GM19240 (cell line): ENCODE measurements at regions not wholly inside any gene's neighbourhood (a gene's known extent, or its start where the extent isn't known, plus 50 kb on each side); places are given as distances from the start of the nearest gene placed in this dataset.
A peak's percentile ranks its signal among the peaks of the same experiment; 100 is the strongest.

Experiments
- DNase-seq: peaks from one replicate; pipeline ENCODE4 v3.0.0; 2011; ENCODE audit warnings: low spot score; ENCODE audit not compliant: insufficient read length

DNA sequence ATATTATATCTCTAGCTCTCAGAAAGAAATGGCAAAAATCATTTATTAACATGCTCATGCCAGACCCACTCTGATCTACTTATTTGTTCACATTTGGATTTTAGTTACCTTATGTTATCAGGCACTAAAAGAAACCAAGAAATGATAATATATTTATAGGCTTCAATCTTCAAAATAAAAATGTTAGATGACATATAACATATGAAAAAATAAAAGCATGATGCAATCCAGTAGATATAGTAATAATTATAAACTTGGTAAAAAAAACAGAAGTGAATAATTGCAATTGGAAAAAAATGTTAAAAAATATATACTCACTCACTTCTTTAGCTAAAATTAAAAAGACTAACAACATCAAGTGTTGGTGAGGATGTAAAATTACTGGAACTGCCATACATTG is 248.3 kb upstream of the VRK2 start:
- DNase-seq, result no peak

DNA sequence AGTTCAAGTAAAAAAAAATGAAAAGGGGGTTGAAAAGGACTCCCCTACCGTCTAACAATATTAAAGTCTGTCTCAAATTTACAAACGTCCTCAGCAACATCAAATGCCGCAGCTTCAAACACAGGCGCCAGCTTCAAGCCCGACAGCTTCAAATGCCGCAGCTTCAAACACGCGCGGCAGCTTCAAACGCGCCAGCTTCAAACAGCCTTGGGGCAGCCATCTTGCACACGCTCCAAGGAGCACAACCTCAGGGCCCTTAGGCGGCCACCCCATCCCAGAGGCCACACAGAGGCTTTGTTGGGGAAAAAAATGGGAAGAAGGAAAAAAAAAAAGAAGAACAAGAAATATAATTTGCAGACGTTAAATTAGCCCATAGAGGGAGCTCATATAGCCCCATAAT is 244.4 kb upstream of the VRK2 start:
- no peak for DNase-seq

DNA sequence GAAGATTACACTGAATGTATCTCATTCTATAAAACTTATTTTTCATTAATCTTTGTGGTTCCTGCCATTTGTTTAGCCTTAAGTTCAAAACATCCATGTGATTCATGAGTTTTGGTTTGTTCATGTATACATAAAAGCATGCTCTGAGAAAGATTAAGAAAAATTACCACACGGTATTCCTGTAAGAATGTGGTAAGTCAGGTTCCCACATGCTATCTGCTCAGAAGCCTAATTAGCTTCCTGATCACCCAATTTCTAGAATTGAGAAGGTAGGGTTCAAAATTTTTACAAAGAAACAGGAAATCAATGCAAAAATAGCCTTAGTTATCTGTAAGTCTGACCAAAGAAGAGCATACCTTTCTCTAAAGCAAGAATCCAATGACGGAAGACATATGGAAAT is 241.6 kb upstream of the VRK2 start:
- no peak for DNase-seq

DNA sequence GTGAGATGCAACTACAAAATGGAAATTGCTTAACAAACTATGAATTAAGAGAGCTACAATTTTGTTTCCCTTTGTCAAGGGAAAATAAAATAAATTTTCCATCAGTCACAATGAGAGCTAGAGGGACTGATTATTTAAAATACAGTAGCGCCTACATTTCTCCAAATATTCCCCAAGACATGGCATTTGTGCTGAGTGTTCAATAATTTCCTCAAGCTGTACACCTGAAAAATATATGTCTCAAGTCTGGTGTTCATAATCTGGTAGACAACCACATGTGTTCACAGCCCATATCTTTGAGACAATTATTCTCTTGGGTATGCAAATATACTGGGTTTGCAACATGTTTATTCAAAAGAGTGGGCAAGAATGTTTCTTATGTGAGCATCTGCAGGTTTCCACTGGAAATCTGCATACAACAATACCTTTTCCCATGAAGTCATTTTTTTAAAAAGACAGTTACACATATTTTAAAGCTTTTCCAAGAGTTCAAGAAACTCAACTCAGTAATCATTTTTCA is 240.1 kb upstream of the VRK2 start:
- DNase-seq, result no peak

DNA sequence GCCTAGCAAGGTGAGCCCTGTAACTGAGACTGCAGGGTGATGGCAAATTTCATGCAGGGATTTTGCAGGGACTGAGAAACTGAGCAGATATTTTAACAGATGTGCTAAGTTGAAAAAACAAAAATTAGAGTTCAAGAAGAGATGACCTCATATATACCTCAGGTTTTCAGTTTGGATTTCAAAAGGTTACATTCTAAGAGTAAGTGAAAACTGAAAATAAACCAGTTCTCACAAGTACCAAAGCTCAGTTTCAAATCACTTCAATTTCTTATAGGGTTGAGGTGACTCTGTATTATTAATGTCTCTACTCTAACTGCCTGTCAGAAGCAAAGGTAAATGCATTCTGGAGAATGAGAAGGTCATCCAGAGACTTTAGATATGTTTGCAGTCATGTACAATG is 237.4 kb upstream of the VRK2 start:
- peak; percentile 0 for DNase-seq

DNA sequence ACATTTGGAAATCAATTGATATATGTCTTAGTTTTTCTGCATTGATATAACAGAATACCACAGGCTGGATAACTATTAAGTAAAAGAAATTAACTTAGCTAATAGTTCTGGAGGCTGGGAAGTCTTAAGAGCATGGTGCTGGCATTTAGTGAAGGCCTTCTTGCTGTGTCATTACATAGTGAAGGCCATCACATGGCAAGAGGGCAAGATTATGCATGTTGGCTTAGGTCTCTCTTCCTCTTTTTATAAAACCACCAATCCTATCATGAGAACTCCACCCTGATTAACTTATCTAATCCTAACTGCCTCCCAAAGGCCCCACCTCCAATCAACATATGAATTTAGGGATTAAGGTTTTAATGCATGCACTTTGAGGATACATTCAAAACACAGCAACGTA is 225.5 kb upstream of the VRK2 start:
- DNase-seq, result no peak

DNA sequence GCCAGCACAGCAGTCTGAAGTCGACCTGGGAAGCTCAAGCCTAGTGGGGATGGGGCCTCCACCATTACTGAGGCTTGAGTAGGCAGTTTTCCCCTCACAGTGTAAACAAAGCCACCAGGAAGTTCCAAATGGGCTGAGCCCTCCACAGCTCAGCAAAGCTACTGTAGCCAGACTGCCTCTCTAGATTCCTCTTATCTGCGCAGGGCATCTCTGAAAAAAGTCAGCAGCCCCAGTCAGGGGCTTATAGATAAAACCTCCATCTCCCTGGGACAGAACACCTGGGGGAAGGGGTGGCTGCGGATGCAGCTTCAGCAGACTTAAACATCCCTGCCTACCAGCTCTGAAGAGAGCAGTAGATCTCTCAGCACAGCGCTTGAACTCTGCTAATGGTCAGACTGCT is 218.4 kb upstream of the VRK2 start:
- DNase-seq, result no peak

DNA sequence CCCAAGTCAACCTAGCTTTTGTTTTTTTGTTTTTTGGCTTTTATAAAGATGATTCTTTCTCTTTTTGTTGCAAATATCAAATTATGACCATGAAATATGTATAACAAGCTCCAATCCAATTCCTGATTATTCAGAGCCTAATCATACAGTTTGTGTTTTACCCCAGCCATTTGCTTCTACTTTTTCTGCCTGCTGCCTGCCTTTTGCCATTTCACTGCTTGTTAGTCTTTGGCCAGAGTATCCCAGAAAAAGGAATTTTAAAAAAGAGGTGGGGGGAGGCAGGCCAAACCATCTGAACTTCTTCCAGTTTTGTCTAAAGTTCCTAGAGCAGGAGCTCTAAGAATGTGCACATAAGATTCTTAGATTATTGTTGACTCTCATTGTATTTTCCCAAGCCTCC is 211.9 kb upstream of the VRK2 start:
- no peak for DNase-seq

DNA sequence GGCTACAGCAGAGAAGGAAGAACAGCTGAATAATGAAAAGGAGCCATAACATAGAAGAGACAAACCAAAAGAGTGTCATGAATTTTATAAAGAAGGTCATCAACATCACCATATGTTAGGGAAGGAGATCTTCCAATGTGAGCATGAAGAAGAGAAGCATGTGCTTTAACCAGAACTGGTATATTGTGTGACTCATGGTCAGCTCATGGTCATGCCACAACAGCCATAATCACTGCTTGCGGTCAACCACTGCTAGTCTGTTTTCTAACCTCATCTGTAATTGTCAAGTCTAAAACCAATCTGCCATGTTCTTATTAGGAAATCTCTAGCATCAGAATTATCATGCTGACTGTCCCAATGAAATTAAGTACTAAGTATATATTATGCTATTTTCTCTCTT is 204.1 kb upstream of the VRK2 start:
- DNase-seq, result no peak

DNA sequence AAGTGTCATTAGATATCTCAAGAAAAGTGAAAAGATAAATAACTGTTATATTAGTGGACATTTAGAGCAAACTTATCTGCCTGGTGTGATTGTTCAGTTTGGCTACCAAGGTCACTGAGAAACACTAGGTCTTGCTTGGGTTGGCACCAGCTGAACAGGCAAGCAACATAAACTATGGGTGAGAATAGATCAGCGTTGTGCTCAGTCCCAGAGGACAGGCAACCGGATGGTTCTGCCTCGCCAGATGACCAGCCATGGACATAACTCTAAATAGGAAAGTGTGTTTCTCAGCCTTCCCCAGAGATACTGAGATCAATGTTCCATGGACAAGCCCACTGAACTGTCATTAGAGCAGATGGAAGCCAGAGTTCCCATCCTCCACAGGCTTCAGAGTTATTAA is 203.4 kb upstream of the VRK2 start:
- no peak for DNase-seq

DNA sequence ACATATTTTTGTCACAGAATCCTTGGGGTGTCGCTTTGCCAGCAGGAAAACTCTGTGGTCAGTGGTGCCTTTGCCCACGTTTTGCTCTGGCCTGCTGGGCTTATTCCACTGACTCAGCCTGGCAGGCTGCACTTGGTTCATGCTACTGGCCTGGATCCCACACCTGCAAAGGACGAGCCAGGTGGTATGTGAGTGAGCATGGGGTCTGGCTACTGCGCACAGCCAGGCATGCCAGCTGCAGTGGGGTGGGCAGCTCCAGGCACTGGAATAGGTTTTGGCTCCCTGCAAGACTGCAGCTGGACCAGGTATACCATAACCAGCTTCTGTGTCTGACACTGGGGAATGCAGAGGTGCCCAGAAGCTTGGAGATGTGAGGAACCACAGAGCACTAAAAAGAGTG is 197.9 kb upstream of the VRK2 start:
- no peak for DNase-seq

DNA sequence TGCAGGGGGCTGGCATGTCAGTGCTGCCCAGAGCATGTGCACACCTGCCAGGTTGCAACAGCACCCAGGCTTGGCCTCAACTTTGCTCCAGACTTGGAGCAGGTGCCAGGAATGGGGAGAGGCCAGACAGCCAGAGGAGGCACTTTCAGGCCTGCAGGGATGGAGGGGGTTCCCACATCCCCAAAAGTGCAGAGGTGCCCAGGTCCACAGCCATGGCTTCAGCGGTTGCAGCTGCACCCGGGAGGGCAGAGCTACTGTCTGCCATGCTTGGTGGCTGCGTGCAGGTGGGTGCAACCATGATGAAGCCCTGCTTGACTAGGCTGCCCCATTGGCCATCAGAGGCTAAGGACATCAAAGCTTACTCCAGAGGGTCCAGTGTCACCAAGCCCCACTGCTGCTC is 196.8 kb upstream of the VRK2 start:
- no peak for DNase-seq

DNA sequence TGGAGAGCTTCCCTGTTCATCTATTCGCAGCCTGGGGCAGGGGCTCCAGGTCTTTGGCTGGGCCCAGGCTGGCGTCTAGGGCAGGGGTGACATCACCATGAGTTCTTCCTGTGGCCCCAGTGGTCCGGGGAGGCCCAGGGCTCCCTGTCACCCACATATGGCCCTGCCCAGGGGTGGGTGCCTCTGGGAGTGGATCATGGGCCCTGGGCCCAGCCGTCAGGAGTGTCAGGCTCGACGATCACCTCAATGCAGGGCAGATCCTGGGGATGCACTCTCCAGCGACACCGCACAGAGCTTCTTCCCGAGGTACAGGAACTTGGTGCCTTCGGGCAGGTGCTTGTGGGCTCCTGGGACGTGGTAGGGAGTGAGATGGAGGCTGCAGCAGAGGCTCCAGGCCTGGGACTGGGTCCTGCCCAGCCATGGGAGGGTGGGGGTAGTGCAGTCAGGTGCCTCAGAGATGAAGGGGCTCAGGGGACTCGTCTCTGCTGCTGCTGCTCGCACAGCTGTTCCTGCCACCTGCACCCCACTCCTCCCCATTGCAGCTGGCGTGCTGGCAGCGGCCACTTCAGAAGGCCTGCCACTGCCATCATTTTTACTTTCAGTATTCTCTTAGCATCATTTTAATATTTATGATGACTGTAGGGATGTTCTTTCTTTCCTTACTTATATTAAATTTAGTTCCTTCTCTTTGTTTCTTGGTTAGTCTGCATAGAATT is 196.0 kb upstream of the VRK2 start:
- DNase-seq, result no peak

DNA sequence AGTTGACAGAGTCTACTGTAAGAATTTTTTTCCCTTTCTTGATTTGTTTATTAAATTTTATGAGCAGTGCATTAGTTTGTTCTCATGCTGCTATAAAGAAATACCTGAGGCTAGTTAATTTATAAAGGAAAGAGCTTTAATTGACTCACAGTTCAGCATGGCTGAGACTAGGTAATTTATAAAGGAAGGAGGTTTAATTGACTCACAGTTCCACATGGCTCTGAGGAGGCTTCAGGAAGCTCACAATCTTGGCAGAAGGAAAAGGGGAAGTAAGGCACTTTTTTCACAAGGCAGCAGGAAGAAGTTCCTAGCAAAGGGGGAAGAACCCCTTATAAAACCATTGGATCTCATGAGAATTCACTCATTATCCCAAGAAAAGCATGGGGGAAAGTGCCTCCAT is 191.4 kb upstream of the VRK2 start:
- no peak for DNase-seq

DNA sequence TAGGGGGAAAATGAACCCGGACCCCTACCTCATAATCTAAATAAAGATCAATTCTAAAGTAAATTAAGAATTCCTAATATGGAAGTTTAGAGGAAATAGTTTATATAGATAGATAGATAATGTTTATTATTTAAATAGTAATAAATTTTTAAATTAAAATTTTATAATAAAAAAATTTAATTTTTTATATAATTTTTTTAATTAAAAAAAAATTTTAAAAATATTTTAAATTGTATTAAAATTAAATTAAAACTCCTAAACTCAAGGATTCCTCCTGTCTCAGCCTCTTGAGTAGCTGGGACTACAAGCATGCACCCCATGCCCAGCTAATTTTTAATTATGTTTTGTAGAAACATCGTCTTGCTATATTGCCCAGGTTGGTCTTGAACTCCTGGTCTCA is 186.9 kb upstream of the VRK2 start:
- DNase-seq, result no peak

DNA sequence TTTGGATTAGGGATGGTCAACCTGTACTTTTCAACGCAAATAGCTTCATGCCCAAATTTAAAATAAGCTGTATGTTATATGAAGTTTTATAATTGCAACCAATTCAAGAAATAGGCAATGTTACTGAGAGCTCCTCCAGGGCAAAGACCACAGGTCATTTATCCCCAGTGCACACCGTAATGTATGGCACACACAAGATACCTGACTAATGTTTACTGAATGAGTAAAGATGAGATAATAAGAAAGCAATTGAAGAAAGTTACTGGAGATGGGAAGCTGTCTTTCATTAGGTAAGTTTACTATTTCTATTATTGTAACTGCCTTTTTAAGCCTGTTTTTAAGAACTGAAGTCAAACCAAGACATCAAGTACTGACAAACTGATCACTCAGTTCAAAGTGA is 184.5 kb upstream of the VRK2 start:
- no peak for DNase-seq

DNA sequence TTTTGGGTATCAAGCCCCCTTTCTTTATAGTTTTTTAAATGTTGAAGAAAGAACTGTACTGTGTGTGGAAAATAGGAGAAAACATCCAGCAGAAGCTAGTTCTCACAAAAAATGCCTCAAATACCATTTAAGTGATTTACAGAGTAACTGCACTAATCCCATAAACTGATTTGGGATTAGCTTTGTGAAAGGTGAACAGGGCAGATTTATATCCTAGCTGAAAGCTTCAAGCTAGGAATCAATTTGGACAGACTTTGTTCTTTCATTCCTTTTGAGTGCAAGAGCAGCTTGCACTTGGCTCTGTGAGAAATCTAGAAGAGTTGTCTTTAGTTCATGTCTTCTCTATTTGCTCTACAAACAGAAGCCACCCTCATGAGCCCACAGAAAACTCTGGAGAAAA is 183.9 kb upstream of the VRK2 start:
- no peak for DNase-seq

DNA sequence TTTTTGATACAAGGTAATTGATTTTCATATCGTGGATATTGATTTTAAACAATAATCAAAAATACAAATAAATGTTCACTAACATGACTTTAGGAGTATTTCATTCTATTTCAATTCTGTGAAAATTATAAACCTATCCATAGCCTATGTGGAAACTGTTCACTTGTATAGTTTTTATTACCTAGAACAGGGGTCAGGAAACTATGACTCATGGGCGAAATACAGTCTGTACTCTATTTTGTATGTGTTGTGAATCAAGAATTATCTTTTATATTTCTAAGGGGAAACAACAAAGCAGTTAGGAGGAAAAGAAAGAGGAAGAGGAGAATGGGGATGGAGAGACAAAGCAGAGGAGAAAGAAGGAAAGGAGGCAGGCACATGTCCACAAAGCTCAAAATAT is 181.7 kb upstream of the VRK2 start:
- no peak for DNase-seq

DNA sequence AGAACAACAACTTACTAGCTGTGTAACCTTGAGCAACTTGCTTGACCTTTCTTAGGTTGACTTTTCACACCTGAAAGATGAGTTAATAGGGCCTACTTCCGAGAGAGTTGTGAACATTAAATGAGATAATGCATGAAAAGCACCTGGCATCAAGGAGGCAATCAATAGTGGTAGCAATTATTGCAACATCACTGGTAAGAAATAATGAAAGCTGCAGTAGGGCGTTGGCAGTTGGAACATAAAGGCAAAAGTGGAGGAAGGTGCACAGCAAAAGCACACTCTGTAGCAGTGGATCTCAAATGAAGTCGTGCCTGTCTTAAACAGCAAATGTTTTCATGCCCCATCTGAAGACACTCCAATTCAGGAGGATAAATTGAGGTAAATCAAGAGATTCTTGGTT is 178.9 kb upstream of the VRK2 start:
- DNase-seq, result no peak

DNA sequence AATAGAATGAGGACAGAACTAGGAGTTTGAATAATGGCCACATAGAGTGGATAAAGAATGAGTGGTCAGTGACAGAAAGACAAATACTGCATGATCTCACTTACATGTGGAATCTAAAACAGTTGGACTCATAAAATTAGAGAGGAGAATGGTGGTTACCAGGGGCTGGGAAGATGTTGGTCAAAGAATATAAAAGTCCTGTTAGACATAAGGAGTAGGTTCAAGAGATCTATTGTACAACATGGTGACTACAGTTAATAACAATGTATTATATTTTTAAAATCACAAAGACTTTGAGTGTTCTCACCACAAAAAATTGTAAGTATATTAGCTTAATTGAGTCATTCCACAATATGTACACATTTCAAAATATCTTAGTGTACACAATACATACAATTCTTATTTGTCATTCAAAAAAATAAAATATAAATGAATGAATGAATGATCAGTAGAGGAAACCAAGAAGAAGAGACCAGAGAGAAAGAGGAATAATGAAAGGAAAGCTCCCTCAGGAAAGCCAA is 177.9 kb upstream of the VRK2 start:
- DNase-seq, result no peak

DNA sequence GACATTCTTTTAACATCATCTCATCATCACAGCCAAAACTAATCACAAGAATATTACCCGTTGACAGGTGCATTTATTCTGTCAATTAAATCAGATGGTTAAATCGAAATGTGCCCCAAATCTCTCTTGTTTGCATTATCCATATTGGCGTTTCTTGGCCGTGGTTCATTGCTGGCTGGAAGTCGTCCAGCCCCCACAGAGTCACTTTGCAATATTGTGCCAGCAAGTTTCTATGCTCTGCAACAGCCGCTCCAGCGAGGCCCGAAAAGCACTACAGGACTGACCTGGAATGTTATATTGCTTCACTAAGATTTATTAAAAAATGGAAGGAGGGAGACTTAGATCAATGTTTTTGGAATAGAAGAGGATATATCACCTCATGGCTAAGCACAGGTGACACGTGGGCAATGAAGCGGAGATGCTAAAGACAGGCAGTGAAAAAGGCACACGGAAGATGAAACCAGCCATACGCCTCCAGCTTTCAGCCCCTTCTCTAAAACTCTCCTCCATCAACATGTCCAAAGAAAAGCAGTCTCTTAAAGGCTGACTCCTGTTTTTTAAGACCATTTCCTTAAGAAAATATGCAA is 176.8 kb upstream of the VRK2 start:
- no peak for DNase-seq

DNA sequence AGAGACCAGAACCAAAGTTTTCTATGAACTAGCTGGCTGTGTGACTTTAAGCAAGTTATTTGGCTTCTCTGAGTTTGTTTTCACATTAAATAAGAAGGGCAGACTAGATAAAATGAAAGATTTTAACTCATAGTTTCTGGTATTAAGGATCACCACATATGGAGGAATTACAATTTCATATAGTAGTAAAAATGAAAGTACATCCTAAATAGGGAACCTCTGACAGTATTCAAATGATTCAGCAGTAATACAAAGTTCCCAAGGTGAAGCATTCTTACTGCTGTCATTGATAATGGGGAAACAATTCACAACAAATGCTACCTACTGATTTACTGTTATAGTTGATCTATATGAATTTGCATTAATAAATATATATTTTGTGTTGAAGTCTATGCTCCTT is 170.3 kb upstream of the VRK2 start:
- DNase-seq, result no peak

DNA sequence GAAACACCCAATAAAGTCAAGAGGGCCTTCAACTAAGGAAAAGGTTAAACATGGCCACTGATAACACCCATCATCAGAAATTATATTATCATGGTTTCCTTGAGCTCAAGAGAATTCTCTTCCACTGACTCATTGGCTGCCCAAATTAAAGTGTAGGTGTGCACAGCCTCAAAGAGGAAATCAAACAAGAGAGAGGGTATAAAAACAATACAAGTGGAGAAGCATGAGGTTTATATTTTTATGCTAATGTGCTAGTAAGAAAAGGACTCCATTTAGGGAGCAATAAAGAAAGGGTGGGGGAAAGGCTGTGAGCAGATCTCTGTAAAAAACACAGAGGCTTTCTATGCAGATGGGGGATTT is 168.8 kb upstream of the VRK2 start:
- no peak for DNase-seq
